ENCODE measurements at regions not wholly inside any gene's neighbourhood (a gene's known extent, or its start where the extent isn't known, plus 50 kb on each side); places are given as distances from the start of the nearest gene placed in this dataset.

DNA sequence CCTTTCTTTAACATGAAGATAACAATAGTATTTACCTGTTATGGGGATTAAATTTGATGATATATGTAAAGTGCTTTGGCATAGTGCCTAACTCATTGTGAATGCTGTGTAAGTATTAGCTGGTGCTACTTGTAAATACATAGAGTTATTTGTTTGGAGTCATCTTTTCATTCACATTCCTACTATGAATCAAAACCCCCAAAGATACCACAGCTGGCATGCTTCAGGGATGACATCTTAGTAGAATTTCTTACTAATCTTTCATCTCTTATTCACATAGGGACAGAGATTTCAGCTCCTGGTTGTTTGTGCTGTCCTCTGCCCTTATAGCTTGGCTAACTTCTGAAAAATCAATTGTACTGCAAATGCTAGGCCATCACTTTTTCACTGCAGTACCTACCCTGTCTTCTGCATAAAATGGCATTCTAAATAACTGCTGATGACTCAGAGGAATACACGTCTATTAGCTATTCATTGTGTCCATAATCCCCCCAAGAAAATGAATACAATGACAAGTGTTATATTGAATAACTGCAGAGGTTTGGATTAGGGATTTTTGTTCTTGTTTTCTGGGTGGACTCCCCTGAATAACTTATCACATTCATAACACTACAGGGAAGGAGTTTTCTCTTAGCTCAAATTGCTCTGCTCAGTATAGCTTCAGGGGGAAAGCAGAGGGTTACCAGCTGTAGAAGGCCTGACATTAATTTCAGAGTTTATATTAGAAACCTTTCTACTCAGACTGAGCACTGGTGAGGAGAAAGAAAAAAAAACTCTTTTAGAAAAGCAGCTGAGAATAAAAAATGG, 192.2 kb upstream of the C9orf72 start:
- Mint-ChIP-seq H3K36me3 (ENCODE audit: unreplicated experiment) (no peaks in the 10 kb centered on the region), H3K27me3 (ENCODE audit: unreplicated experiment) (no peaks in the 10 kb centered on the region), H3K4me1 (ENCODE audit: low read depth, unreplicated experiment) (peaks cover 2% of the 10 kb centered on the region), H3K4me3 (ENCODE audit: unreplicated experiment) (no peak overlapping the region), H3K9me3 (ENCODE audit: unreplicated experiment) (no peaks in the 10 kb centered on the region), H3K27ac (ENCODE audit: unreplicated experiment) (no peak overlapping the region)
- no peak for DNase-seq
- TF ChIP-seq, protein P1, sequence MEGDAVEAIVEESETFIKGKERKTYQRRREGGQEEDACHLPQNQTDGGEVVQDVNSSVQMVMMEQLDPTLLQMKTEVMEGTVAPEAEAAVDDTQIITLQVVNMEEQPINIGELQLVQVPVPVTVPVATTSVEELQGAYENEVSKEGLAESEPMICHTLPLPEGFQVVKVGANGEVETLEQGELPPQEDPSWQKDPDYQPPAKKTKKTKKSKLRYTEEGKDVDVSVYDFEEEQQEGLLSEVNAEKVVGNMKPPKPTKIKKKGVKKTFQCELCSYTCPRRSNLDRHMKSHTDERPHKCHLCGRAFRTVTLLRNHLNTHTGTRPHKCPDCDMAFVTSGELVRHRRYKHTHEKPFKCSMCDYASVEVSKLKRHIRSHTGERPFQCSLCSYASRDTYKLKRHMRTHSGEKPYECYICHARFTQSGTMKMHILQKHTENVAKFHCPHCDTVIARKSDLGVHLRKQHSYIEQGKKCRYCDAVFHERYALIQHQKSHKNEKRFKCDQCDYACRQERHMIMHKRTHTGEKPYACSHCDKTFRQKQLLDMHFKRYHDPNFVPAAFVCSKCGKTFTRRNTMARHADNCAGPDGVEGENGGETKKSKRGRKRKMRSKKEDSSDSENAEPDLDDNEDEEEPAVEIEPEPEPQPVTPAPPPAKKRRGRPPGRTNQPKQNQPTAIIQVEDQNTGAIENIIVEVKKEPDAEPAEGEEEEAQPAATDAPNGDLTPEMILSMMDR (IDR thresholded peaks at IDR 0.05; ENCODE audit: partially characterized antibody, unreplicated experiment): no peak

DNA sequence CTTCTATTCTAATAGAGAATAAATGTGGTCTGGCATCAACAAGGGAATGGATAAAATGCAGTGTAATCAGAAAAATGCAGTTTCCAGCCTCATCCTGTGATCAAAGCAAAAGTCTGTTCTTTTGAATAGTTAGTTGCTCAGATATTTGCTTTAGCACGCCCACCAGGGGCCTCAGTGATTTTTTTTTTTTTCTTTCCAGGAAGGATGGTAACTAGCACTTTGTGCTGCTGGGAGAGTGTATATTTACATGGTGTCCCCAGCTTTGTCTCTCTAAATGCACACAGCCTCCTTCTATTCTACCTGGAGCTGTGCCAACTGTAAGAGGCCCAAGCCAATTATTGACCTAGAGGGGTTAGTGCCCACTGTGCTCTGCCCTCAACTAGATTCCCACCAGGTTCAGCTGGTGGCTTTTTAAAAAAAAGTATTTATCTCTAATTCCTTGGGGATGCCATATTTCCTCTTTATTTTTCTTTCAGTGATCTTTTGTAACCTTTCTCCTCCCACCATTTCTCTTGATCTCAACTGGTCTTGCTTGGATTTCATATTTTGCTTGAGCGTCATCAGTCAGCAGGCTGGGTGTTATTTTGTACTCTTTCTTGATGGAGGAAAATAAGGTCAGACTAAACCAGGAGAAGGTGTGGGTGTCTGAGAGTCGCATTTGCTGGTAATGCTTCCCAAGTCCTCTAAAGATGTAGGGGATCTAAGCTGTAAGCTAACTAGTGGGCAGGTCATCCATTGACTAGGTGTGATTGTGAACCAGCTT, 193.0 kb upstream of the C9orf72 start:
- H3K4me3 Mint-ChIP-seq (ENCODE audit: unreplicated experiment): no peak overlapping the region
- H3K27me3 Mint-ChIP-seq (ENCODE audit: unreplicated experiment): no peaks in the 10 kb centered on the region
- no peaks in the 10 kb centered on the region for H3K36me3 Mint-ChIP-seq (ENCODE audit: unreplicated experiment)
- no peak overlapping the region for H3K27ac Mint-ChIP-seq (ENCODE audit: unreplicated experiment)
- TF ChIP-seq, protein P1 (IDR thresholded peaks at IDR 0.05; ENCODE audit: partially characterized antibody, unreplicated experiment): no peak
- DNase-seq: no peak
- H3K4me1 Mint-ChIP-seq (ENCODE audit: low read depth, unreplicated experiment): peaks cover under 1% of the 10 kb centered on the region
- H3K9me3 Mint-ChIP-seq (ENCODE audit: unreplicated experiment): no peaks in the 10 kb centered on the region

DNA sequence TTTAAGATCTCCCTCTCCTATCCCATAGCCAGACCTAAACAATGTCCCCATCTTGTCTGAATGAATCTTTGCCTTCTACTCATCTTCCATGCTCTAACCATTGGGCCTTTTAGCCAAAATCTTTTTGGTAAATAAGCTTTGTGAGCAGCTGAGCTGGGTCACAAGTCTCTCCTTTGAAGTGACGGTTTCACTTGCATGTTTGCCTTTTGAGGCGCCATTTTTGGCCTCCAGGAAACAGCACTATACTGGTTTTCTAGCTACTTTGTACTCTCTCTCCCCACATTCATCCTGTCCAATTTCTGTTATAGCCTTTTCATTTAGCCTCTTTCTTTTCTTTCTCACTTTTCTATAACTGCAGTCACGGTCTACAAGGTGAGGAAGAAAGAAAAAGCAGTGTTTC, 195.5 kb upstream of the C9orf72 start:
- Mint-ChIP-seq H3K4me3 (ENCODE audit: unreplicated experiment) (no peak overlapping the region), H3K27me3 (ENCODE audit: unreplicated experiment) (no peaks in the 10 kb centered on the region), H3K4me1 (ENCODE audit: low read depth, unreplicated experiment) (no peaks in the 10 kb centered on the region), H3K36me3 (ENCODE audit: unreplicated experiment) (no peaks in the 10 kb centered on the region), H3K27ac (ENCODE audit: unreplicated experiment) (no peak overlapping the region), H3K9me3 (ENCODE audit: unreplicated experiment) (no peaks in the 10 kb centered on the region)
- no peak for DNase-seq
- TF ChIP-seq, protein P1 (IDR thresholded peaks at IDR 0.05; ENCODE audit: partially characterized antibody, unreplicated experiment): no peak

DNA sequence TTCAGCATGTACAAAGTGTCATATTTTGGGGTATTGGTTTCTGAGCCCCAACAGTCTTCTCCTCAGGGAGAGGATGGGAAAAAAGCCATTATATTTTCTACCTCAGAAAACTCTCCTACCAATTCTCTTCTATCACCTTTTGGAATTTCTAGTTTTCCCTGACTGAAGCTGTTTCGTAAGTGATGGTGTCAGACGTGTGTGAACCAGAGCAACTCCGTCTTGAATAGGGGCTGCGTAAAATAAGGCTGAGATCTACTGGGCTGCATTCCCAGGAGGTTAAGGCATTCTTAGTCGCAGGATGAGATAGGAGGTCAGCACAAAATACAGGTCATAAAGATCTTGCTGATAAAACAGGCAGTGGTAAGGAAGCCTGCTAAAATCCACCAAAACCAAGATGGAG, 197.3 kb upstream of the C9orf72 start:
- TF ChIP-seq, protein P1 (IDR thresholded peaks at IDR 0.05; ENCODE audit: partially characterized antibody, unreplicated experiment): no peak
- Mint-ChIP-seq H3K4me1 (ENCODE audit: low read depth, unreplicated experiment) (no peaks in the 10 kb centered on the region), H3K27ac (ENCODE audit: unreplicated experiment) (no peak overlapping the region), H3K27me3 (ENCODE audit: unreplicated experiment) (no peaks in the 10 kb centered on the region), H3K36me3 (ENCODE audit: unreplicated experiment) (no peaks in the 10 kb centered on the region), H3K4me3 (ENCODE audit: unreplicated experiment) (no peak overlapping the region), H3K9me3 (ENCODE audit: unreplicated experiment) (no peaks in the 10 kb centered on the region)
- no peak for DNase-seq
